ENCODE measurements at regions not wholly inside any gene's neighbourhood (a gene's known extent, or its start where the extent isn't known, plus 50 kb on each side); places are given as distances from the start of the nearest gene placed in this dataset.

DNA sequence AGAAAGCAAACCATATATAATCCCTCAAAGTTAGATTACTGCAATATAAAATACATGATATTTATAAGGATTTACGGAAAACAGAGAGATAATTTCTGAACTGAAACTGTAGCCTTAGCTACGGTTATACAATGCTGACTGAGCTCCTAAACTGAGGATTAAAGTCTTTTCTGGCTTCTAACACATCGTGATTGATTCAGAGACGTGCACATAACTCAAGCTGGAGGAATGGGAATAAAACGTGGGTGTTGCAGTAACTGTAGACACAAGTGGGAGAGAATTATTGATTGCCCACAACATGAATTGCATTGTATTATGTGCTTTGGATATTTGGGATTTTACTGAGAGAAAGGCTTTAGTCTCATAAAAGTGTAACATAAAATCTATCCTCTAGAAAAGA lies 418.0 kb upstream of the OPRM1 start:
- H3K27me3 ChIP-seq (ENCODE audit: control insufficient read depth in 2 of 2, insufficient read depth in 2 of 2, low read length in 2 of 2), result no peaks in the 10 kb centered on the region
- no peaks in the 10 kb centered on the region for H3K9me3 ChIP-seq (ENCODE audit: control insufficient read depth in 2 of 2, low read length in 2 of 2)
- H3K4me3 ChIP-seq (ENCODE audit: low read length in 2 of 2), result no peak overlapping the region
- H3K27ac ChIP-seq (ENCODE audit: low read depth in 2 of 2, low read length in 2 of 2), result no peak overlapping the region
- H3K36me3 ChIP-seq (ENCODE audit: control insufficient read depth in 2 of 2, insufficient read depth in 2 of 2, low read length in 2 of 2), result no peaks in the 10 kb centered on the region
- no peak overlapping the region for H3K9ac ChIP-seq (ENCODE audit: low read depth in 1 of 2, low read length in 2 of 2)
- H3K4me1 ChIP-seq (ENCODE audit: control insufficient read depth in 2 of 2, insufficient read depth in 2 of 2, low read length in 2 of 2), result no peaks in the 10 kb centered on the region

DNA sequence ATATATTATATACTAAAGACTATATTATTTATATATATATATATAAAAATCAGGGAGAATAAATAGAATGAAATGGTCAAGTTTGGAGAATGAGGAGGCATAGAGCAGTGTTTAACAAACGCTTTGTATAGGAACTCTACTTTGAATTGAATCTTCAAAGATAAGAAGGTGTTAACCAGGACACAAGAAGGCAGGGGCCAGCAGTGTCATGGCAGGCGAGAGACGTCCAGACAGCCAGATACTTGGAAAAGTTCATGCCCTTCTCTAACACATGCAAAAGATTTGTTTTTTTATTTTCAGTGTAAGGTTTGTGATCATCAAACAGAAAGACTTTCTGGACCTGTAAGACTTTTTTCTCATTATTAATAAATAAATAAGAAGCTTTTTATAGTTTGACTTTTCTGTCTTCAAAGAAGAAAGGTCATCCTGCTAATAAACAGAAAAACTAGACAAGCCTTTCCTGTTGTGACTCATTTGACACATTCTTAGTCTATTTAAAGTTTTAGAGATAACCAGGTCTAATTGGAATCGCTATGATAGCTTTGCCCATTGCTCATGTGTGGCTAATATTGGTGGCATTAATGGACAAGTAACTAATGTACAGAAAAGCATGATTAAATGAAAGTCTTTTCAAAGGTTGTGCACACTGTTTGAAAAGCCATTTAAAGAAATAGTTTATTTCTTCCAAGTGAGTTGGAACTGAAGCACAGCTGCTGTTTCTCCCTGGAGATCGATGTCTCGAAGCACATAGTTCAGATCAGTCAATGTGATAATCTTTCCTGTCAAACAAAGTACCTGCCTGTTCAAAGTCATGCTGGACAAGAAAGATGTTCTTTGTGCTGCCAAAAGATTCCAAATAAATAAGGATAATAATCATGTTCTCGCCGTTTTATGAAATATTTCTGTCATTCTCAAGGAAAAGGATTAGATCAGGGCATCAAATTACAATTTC lies 420.4 kb upstream of the OPRM1 start:
- Histone ChIP-seq H3K27me3 (ENCODE audit: control insufficient read depth in 2 of 2, insufficient read depth in 2 of 2, low read length in 2 of 2) (no peaks in the 10 kb centered on the region), H3K36me3 (ENCODE audit: control insufficient read depth in 2 of 2, insufficient read depth in 2 of 2, low read length in 2 of 2) (no peaks in the 10 kb centered on the region)

DNA sequence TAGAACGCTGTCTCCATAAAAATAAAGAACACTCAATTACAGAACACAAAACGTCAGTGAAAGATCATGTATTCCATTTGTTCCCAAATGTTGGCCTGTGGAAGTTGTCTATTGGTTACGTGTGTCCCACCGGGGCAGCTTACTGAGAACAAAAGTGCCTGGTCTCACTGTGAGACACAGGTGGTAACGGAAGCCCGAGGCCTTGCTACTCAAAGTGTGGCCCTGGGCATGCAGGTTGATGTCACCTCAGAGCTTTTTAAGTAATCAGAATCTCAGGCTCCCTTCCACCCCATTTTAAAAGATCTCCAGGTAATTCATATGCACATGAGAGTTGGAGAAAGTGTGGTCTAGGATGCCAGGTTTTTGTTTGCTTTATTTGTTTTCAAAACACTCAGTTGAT lies 422.5 kb upstream of the OPRM1 start:
- Histone ChIP-seq H3K27me3 (ENCODE audit: control insufficient read depth in 2 of 2, insufficient read depth in 2 of 2, low read length in 2 of 2) (no peaks in the 10 kb centered on the region), H3K4me3 (ENCODE audit: low read length in 2 of 2) (no peak overlapping the region), H3K36me3 (ENCODE audit: control insufficient read depth in 2 of 2, insufficient read depth in 2 of 2, low read length in 2 of 2) (no peaks in the 10 kb centered on the region), H3K27ac (ENCODE audit: low read depth in 2 of 2, low read length in 2 of 2) (no peak overlapping the region), H3K9ac (ENCODE audit: low read depth in 1 of 2, low read length in 2 of 2) (no peak overlapping the region), H3K9me3 (ENCODE audit: control insufficient read depth in 2 of 2, low read length in 2 of 2) (no peaks in the 10 kb centered on the region), H3K4me1 (ENCODE audit: control insufficient read depth in 2 of 2, insufficient read depth in 2 of 2, low read length in 2 of 2) (no peaks in the 10 kb centered on the region)

More for the DNA sequence above, 420.4 kb upstream of the OPRM1 start:
- Histone ChIP-seq H3K27ac (ENCODE audit: low read depth in 2 of 2, low read length in 2 of 2) (no peak overlapping the region), H3K9me3 (ENCODE audit: control insufficient read depth in 2 of 2, low read length in 2 of 2) (no peaks in the 10 kb centered on the region), H3K4me3 (ENCODE audit: low read length in 2 of 2) (no peak overlapping the region), H3K9ac (ENCODE audit: low read depth in 1 of 2, low read length in 2 of 2) (no peak overlapping the region), H3K4me1 (ENCODE audit: control insufficient read depth in 2 of 2, insufficient read depth in 2 of 2, low read length in 2 of 2) (no peaks in the 10 kb centered on the region)

- Histone ChIP-seq H3K4me1 (ENCODE audit: control insufficient read depth in 2 of 2, insufficient read depth in 2 of 2, low read length in 2 of 2) (no peaks in the 10 kb centered on the region), H3K36me3 (ENCODE audit: control insufficient read depth in 2 of 2, insufficient read depth in 2 of 2, low read length in 2 of 2) (no peaks in the 10 kb centered on the region), H3K4me3 (ENCODE audit: low read length in 2 of 2) (no peak overlapping the region), H3K27ac (ENCODE audit: low read depth in 2 of 2, low read length in 2 of 2) (no peak overlapping the region), H3K9ac (ENCODE audit: low read depth in 1 of 2, low read length in 2 of 2) (no peak overlapping the region), H3K27me3 (ENCODE audit: control insufficient read depth in 2 of 2, insufficient read depth in 2 of 2, low read length in 2 of 2) (no peaks in the 10 kb centered on the region), H3K9me3 (ENCODE audit: control insufficient read depth in 2 of 2, low read length in 2 of 2) (no peaks in the 10 kb centered on the region)
These were observed 425.2 kb upstream of the OPRM1 start for GRCh38 chr6:153613719-153614455.

DNA sequence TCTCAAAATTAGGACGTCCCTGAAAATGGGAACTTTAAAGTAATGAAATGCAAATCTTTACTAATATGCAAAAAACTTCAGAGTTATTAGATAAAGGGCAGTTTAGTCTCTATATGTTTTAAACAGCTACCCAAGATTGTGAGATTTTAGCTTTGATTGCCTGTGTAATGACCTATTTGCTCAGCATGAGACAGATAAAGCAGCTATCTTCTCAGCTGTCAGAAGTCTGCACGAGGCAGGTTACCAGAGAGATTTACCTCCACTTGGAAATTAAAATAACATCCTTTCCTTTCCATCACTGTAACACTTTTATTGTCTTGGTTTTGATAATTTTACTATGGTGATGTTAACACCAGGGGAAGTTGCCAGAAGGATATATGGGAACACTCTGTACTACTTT lies 436.6 kb upstream of the OPRM1 start:
- H3K36me3 ChIP-seq (ENCODE audit: control insufficient read depth in 2 of 2, insufficient read depth in 2 of 2, low read length in 2 of 2), result no peaks in the 10 kb centered on the region
- no peaks in the 10 kb centered on the region for H3K27me3 ChIP-seq (ENCODE audit: control insufficient read depth in 2 of 2, insufficient read depth in 2 of 2, low read length in 2 of 2)
- H3K4me1 ChIP-seq (ENCODE audit: control insufficient read depth in 2 of 2, insufficient read depth in 2 of 2, low read length in 2 of 2), result no peaks in the 10 kb centered on the region

GRCh38 chr6:153599901-153600300 lies 439.1 kb upstream of the OPRM1 start:
- H3K27ac ChIP-seq (ENCODE audit: low read depth in 2 of 2, low read length in 2 of 2), result no peak overlapping the region
- no peaks in the 10 kb centered on the region for H3K27me3 ChIP-seq (ENCODE audit: control insufficient read depth in 2 of 2, insufficient read depth in 2 of 2, low read length in 2 of 2)
- H3K4me3 ChIP-seq (ENCODE audit: low read length in 2 of 2), result no peak overlapping the region
- H3K9ac ChIP-seq (ENCODE audit: low read depth in 1 of 2, low read length in 2 of 2), result no peak overlapping the region
- no peaks in the 10 kb centered on the region for H3K4me1 ChIP-seq (ENCODE audit: control insufficient read depth in 2 of 2, insufficient read depth in 2 of 2, low read length in 2 of 2)
- no peaks in the 10 kb centered on the region for H3K9me3 ChIP-seq (ENCODE audit: control insufficient read depth in 2 of 2, low read length in 2 of 2)
- H3K36me3 ChIP-seq (ENCODE audit: control insufficient read depth in 2 of 2, insufficient read depth in 2 of 2, low read length in 2 of 2), result no peaks in the 10 kb centered on the region

More for the DNA sequence above, 436.6 kb upstream of the OPRM1 start:
- Histone ChIP-seq H3K9ac (ENCODE audit: low read depth in 1 of 2, low read length in 2 of 2) (no peak overlapping the region), H3K4me3 (ENCODE audit: low read length in 2 of 2) (no peak overlapping the region), H3K9me3 (ENCODE audit: control insufficient read depth in 2 of 2, low read length in 2 of 2) (no peaks in the 10 kb centered on the region), H3K27ac (ENCODE audit: low read depth in 2 of 2, low read length in 2 of 2) (no peak overlapping the region)

DNA sequence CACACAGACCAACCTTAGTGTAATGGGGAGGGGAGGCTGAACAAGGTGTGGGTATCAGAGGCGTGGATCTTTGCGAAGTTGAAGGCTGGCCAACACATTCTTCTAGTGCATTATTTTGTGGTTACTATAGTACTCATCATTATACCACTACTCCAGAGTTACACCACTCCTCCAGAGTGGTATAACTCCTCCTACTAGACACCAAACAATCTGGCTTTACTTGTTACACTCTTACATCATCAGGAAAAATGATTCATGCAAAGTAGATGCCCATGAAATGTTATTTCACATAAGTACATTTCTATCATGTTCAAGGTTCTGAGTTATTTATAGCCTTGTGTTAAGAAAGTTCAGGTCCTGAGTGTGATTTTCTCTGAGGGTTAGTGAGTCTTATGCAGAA lies 443.1 kb upstream of the OPRM1 start:
- no peaks in the 10 kb centered on the region for H3K9me3 ChIP-seq (ENCODE audit: control insufficient read depth in 2 of 2, low read length in 2 of 2)
- no peaks in the 10 kb centered on the region for H3K27me3 ChIP-seq (ENCODE audit: control insufficient read depth in 2 of 2, insufficient read depth in 2 of 2, low read length in 2 of 2)
- H3K4me3 ChIP-seq (ENCODE audit: low read length in 2 of 2), result no peak overlapping the region
- H3K4me1 ChIP-seq (ENCODE audit: control insufficient read depth in 2 of 2, insufficient read depth in 2 of 2, low read length in 2 of 2), result no peaks in the 10 kb centered on the region
- H3K9ac ChIP-seq (ENCODE audit: low read depth in 1 of 2, low read length in 2 of 2), result no peak overlapping the region
- H3K27ac ChIP-seq (ENCODE audit: low read depth in 2 of 2, low read length in 2 of 2), result no peak overlapping the region
- H3K36me3 ChIP-seq (ENCODE audit: control insufficient read depth in 2 of 2, insufficient read depth in 2 of 2, low read length in 2 of 2), result no peaks in the 10 kb centered on the region

DNA sequence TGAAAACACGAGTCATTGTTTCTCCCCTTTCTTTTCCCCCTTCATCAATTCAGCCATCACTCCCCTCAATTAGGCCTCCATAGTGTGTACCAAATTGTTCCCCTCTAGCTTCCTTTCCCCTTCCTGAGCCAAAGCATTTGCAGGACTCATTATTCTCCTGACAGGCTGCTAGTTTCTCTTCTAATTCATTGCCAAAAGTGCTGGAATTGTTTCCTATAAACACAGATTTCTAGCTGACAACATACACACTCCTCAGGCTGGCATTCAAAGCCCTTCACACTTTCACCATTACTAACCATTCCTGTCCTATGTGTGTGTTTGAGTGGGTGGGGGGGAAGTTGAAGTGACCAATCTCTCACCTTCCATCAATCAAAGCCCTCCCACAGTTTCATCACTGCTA lies 444.2 kb upstream of the OPRM1 start:
- no peaks in the 10 kb centered on the region for H3K27me3 ChIP-seq (ENCODE audit: control insufficient read depth in 2 of 2, insufficient read depth in 2 of 2, low read length in 2 of 2)
- no peaks in the 10 kb centered on the region for H3K9me3 ChIP-seq (ENCODE audit: control insufficient read depth in 2 of 2, low read length in 2 of 2)
- no peaks in the 10 kb centered on the region for H3K4me1 ChIP-seq (ENCODE audit: control insufficient read depth in 2 of 2, insufficient read depth in 2 of 2, low read length in 2 of 2)
- H3K27ac ChIP-seq (ENCODE audit: low read depth in 2 of 2, low read length in 2 of 2), result no peak overlapping the region
- H3K4me3 ChIP-seq (ENCODE audit: low read length in 2 of 2), result no peak overlapping the region
- H3K9ac ChIP-seq (ENCODE audit: low read depth in 1 of 2, low read length in 2 of 2), result no peak overlapping the region
- no peaks in the 10 kb centered on the region for H3K36me3 ChIP-seq (ENCODE audit: control insufficient read depth in 2 of 2, insufficient read depth in 2 of 2, low read length in 2 of 2)

DNA sequence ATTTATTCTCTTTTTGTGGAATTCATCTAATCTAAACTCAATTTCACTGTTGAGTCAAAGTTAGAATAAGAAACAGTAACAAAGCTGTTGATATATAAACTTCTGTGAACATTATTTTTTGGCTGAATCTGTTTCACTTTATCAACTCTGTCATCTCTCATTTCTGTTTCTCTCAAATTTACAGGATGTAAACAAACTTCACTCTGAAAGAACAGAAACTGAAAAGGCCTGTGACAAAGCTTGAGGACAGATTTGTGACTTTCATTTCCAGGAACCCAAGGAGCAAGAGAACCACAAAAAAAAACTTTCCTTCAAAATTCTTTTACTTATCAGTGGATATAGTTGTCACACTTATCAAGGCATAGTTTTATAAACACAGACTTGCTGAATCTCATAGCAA lies 447.9 kb upstream of the OPRM1 start:
- H3K27me3 ChIP-seq (ENCODE audit: control insufficient read depth in 2 of 2, insufficient read depth in 2 of 2, low read length in 2 of 2), result no peaks in the 10 kb centered on the region
- no peak overlapping the region for H3K4me3 ChIP-seq (ENCODE audit: low read length in 2 of 2)
- H3K9ac ChIP-seq (ENCODE audit: low read depth in 1 of 2, low read length in 2 of 2), result no peak overlapping the region
- H3K36me3 ChIP-seq (ENCODE audit: control insufficient read depth in 2 of 2, insufficient read depth in 2 of 2, low read length in 2 of 2), result no peaks in the 10 kb centered on the region
- no peak overlapping the region for H3K27ac ChIP-seq (ENCODE audit: low read depth in 2 of 2, low read length in 2 of 2)
- H3K4me1 ChIP-seq (ENCODE audit: control insufficient read depth in 2 of 2, insufficient read depth in 2 of 2, low read length in 2 of 2), result no peaks in the 10 kb centered on the region
- no peaks in the 10 kb centered on the region for H3K9me3 ChIP-seq (ENCODE audit: control insufficient read depth in 2 of 2, low read length in 2 of 2)

DNA sequence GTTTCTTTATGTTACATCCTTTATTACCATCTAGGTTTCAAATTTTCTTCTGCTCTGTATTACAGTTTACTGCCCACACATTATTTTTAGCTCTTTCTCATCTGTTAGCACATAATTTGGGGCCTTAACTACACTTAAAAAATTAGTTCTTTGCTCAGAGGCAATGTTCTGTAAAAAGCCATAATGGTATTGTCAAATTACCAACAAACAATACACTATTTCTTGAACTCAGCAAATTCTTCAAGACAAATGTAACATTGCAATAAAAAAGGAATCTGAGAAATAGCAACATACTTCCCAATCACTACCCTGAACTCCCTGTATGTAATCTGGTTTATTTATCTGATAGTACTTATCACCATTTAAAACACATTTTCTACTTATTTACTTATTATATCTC lies 448.6 kb upstream of the OPRM1 start:
- H3K9ac ChIP-seq (ENCODE audit: low read depth in 1 of 2, low read length in 2 of 2), result no peak overlapping the region
- no peaks in the 10 kb centered on the region for H3K4me1 ChIP-seq (ENCODE audit: control insufficient read depth in 2 of 2, insufficient read depth in 2 of 2, low read length in 2 of 2)
- no peak overlapping the region for H3K27ac ChIP-seq (ENCODE audit: low read depth in 2 of 2, low read length in 2 of 2)
- no peaks in the 10 kb centered on the region for H3K9me3 ChIP-seq (ENCODE audit: control insufficient read depth in 2 of 2, low read length in 2 of 2)
- no peaks in the 10 kb centered on the region for H3K36me3 ChIP-seq (ENCODE audit: control insufficient read depth in 2 of 2, insufficient read depth in 2 of 2, low read length in 2 of 2)
- H3K4me3 ChIP-seq (ENCODE audit: low read length in 2 of 2), result no peak overlapping the region
- no peaks in the 10 kb centered on the region for H3K27me3 ChIP-seq (ENCODE audit: control insufficient read depth in 2 of 2, insufficient read depth in 2 of 2, low read length in 2 of 2)

All from mucosa of rectum (tissue), 2 donors.